H1 (cell line): ENCODE measurements at regions not wholly inside any gene's neighbourhood (a gene's known extent, or its start where the extent isn't known, plus 50 kb on each side); places are given as distances from the start of the nearest gene placed in this dataset.

Experiments used
- CTCF ChIA-PET: fragments of 300-600 bp; sonication (Branson Sonifier 250); formaldehyde crosslinking; loops from one replicate; lab custom pipeline; 2021; ENCODE audit not compliant: partially characterized antibody; lab: Charles Lee
- POLR2A ChIA-PET: fragments of 300-600 bp; sonication (Branson Sonifier 250); formaldehyde crosslinking; loops from one replicate; lab custom pipeline; 2021; ENCODE audit warnings: inconsistent platforms; ENCODE audit not compliant: partially characterized antibody; lab: Charles Lee
- DNase-seq, 2 experiments: peaks; one replicate each; pipeline versions ENCODE4 v3.0.0 to v3.0.0-alpha.2; 2010 to 2022; ENCODE audit warnings: low spot score in 2 of 2, low read depth in 1 of 2, mixed read lengths in 1 of 2
- FAIRE-seq: peaks from 2 replicates; lab custom pipeline; 2011; peaks lifted over from hg19 to GRCh38; lab: Jason Lieb, UNC
- H2AFZ ChIP-seq: 2 replicates; pipeline ENCODE4 v1.8.1; 2012; ENCODE audit warnings: low read length, inconsistent platforms
- H2AK5ac ChIP-seq: 2 replicates; pipeline ENCODE4 v1.6.1; 2013; ENCODE audit warnings: low read depth, low read length
- H2BK120ac ChIP-seq: replicated peaks from 2 replicates; pipeline ENCODE3; 2013; ENCODE audit warnings: low read depth, low read length, inconsistent platforms
- H2BK12ac ChIP-seq: 2 replicates; pipeline ENCODE4 v1.6.1; 2013; ENCODE audit warnings: low read depth, low read length
- H2BK15ac ChIP-seq: 2 replicates; pipeline ENCODE4 v1.6.1; 2013; ENCODE audit warnings: low read length
- H2BK20ac ChIP-seq: 2 replicates; pipeline ENCODE4 v1.6.1; 2013; ENCODE audit warnings: low read length
- H2BK5ac ChIP-seq: 2 replicates; pipeline ENCODE4 v1.6.1; 2013; ENCODE audit warnings: low read depth, low read length
- H3K14ac ChIP-seq: 2 replicates; pipeline ENCODE4 v1.6.1; 2013; ENCODE audit warnings: inconsistent platforms; ENCODE audit not compliant: insufficient read length
- H3K18ac ChIP-seq: 2 replicates; pipeline ENCODE4 v1.6.1; 2013; ENCODE audit warnings: low read length; ENCODE audit errors: extremely low read depth
- H3K23ac ChIP-seq: 2 replicates; pipeline ENCODE4 v1.6.1; 2013; ENCODE audit warnings: inconsistent platforms; ENCODE audit not compliant: insufficient read length
- H3K23me2 ChIP-seq: 2 replicates; pipeline ENCODE4 v1.6.1; 2013; ENCODE audit warnings: low read depth, low read length
- H3K27ac ChIP-seq: 2 replicates; pipeline ENCODE4 v1.6.1; 2011; ENCODE audit warnings: low read depth, low read length, inconsistent platforms
- H3K27me3 ChIP-seq, 4 experiments: replicated peaks in 1 of 4; 1 replicate in 1 of 4; 2 replicates in 3 of 4; pipeline versions ENCODE4 v1.6.1 to v1.8.1; 2011 to 2013; ENCODE audit warnings: low read length in 3 of 4, mild to moderate bottlenecking in 3 of 4, inconsistent platforms in 2 of 4, mixed read lengths in 2 of 4, moderate library complexity in 1 of 4; ENCODE audit not compliant: control insufficient read depth in 3 of 4, insufficient read depth in 3 of 4; ENCODE audit errors: extremely low read depth in 1 of 4
- H3K36me3 ChIP-seq, 4 experiments: 2 replicates each; pipeline versions ENCODE4 v1.6.1 to v1.8.1; 2011 to 2013; ENCODE audit warnings: mild to moderate bottlenecking in 4 of 4, low read length in 3 of 4, moderate library complexity in 2 of 4, control low read depth in 1 of 4, inconsistent platforms in 1 of 4; ENCODE audit not compliant: insufficient read depth in 4 of 4, control insufficient read depth in 2 of 4
- H3K4ac ChIP-seq: replicated peaks from 2 replicates; pipeline ENCODE3; 2013; ENCODE audit warnings: low read length, low read depth, mixed read lengths, inconsistent platforms; ENCODE audit not compliant: insufficient read length
- H3K4me1 ChIP-seq, 4 experiments: replicated peaks in 1 of 4; 1 replicate in 1 of 4; 2 replicates in 3 of 4; pipeline versions ENCODE4 v1.6.1 to v1.8.1; 2011 to 2013; ENCODE audit warnings: low read length in 3 of 4, inconsistent platforms in 2 of 4, mixed read lengths in 1 of 4; ENCODE audit not compliant: insufficient read depth in 4 of 4, control insufficient read depth in 3 of 4
- H3K4me2 ChIP-seq, 2 experiments: 2 replicates each; pipeline versions ENCODE4 v1.6.1 to v1.8.1; 2011 to 2013; ENCODE audit warnings: low read depth in 2 of 2, low read length in 2 of 2, control low read depth in 1 of 2, inconsistent platforms in 1 of 2, mild to moderate bottlenecking in 1 of 2; ENCODE audit not compliant: insufficient read depth in 1 of 2
- H3K4me3 ChIP-seq, 4 experiments: fragments of 200-600, 300-600 bp in 1 of 4; sonication (generic), shearing (Covaris generic), sonication (Bioruptor Twin) in 1 of 4; 2 replicates each; pipeline versions ENCODE4 v1.5.1 to v1.8.1; 2011 to 2016; ENCODE audit warnings: low read length in 4 of 4, low read depth in 3 of 4, control low read depth in 2 of 4, inconsistent platforms in 2 of 4, mild to moderate bottlenecking in 2 of 4, mixed read lengths in 1 of 4, moderate library complexity in 1 of 4; ENCODE audit not compliant: insufficient read depth in 2 of 4; ENCODE audit errors: extremely low read depth in 1 of 4
- H3K56ac ChIP-seq: replicated peaks from 2 replicates; pipeline ENCODE3; 2013; ENCODE audit warnings: low read depth, mild to moderate bottlenecking, mixed read lengths, low read length, inconsistent platforms; ENCODE audit not compliant: insufficient read length
- H3K79me1 ChIP-seq: 2 replicates; pipeline ENCODE4 v1.6.1; 2013; ENCODE audit warnings: low read depth, low read length, control low read depth
- H3K79me2 ChIP-seq, 2 experiments: 2 replicates each; pipeline versions ENCODE4 v1.6.1 to v1.8.1; 2012 to 2013; ENCODE audit warnings: low read length in 2 of 2, mild to moderate bottlenecking in 2 of 2, inconsistent platforms in 1 of 2; ENCODE audit not compliant: insufficient read depth in 2 of 2, control insufficient read depth in 1 of 2
- H3K9ac ChIP-seq, 4 experiments: replicated peaks in 1 of 4; 1 replicate in 1 of 4; 2 replicates in 3 of 4; pipeline versions ENCODE4 v1.6.1 to v1.8.1; 2011 to 2013; ENCODE audit warnings: low read depth in 3 of 4, low read length in 3 of 4, control low read depth in 2 of 4, mild to moderate bottlenecking in 2 of 4, moderate library complexity in 2 of 4, inconsistent platforms in 1 of 4; ENCODE audit errors: extremely low read depth in 1 of 4
- H3K9me3 ChIP-seq, 2 experiments: 2 replicates each; pipeline versions ENCODE4 v1.6.1 to v1.8.1; 2012 to 2013; ENCODE audit warnings: mild to moderate bottlenecking in 2 of 2, moderate library complexity in 2 of 2, control low read depth in 1 of 2, inconsistent platforms in 1 of 2, low read depth in 1 of 2, low read length in 1 of 2, mixed read lengths in 1 of 2; ENCODE audit not compliant: insufficient read depth in 2 of 2
- H4K20me1 ChIP-seq, 2 experiments: replicated peaks in 1 of 2; 2 replicates each; pipeline versions ENCODE3 to v1.8.1; 2011 to 2013; ENCODE audit warnings: inconsistent platforms in 2 of 2, low read length in 2 of 2, mild to moderate bottlenecking in 1 of 2; ENCODE audit not compliant: insufficient read depth in 2 of 2, control insufficient read depth in 1 of 2
- H4K5ac ChIP-seq: 2 replicates; pipeline ENCODE4 v1.6.1; 2013; ENCODE audit warnings: low read length, low read depth, mixed read lengths, inconsistent platforms; ENCODE audit not compliant: insufficient read length
- H4K8ac ChIP-seq: 2 replicates; pipeline ENCODE4 v1.8.0; 2013; ENCODE audit warnings: mild to moderate bottlenecking, moderate library complexity, low read length, inconsistent platforms; ENCODE audit not compliant: insufficient read depth; ENCODE audit errors: extremely low read depth
- H4K91ac ChIP-seq: replicated peaks from 2 replicates; pipeline ENCODE3; 2013; ENCODE audit warnings: low read length, mixed read lengths, inconsistent platforms; ENCODE audit not compliant: insufficient read length
- NRF1 ChIP-seq: IDR thresholded peaks from 2 replicates; pipeline ENCODE4 v1.6.1; 2011; ENCODE audit warnings: mild to moderate bottlenecking, low read depth, low read length, improper control_type of control experiment
- WGBS, 2 experiments: shearing (Covaris generic) in 1 of 2; methylation state at CpG; one replicate each; pipeline versions ENCODE4 v1.1.6 to v1.1.7; 2013 to 2015; ENCODE audit warnings: low lambda C conversion rate in 2 of 2, mixed read lengths in 2 of 2, inconsistent platforms in 1 of 2, low coverage in 1 of 2, missing lambda C conversion rate in 1 of 2; ENCODE audit not compliant: insufficient replicate concordance in 2 of 2, insufficient coverage in 1 of 2, insufficient read length in 1 of 2; ENCODE audit errors: extremely low coverage in 1 of 2, missing lambda C conversion rate in 1 of 2; 5-methylcytosine and 5-hydroxymethylcytosine counted together

DNA sequence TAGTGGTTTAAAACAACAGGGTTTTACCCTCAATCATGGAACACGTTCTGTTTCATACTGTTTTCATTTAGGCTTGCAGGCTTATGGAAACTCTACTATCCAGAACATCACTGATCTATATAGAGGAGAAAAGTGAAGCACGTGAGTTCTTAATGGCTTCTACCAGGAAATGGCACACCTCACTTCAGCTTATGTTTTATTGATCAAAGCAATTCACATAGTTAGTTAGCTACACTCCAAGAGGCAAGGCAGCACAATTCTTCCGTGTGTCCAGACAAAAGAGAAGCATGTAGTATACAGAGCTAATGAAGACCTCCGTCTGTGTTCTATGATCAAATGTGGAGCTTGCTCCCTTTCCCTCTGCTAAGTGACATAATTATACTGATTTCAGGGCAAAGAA lies 353.3 kb upstream of the CD180 start:
- no peak overlapping the region for H3K9ac ChIP-seq
- H4K5ac ChIP-seq: no peak overlapping the region
- H2BK20ac ChIP-seq: no peak overlapping the region
- no peak overlapping the region; the same call in 1 of the 2 replicates for H2AFZ ChIP-seq
- H4K20me1 ChIP-seq: no peaks in the 10 kb centered on the region
- no peak for DNase-seq
- H3K18ac ChIP-seq: no peak overlapping the region
- no peak overlapping the region for H3K4ac ChIP-seq
- no peak overlapping the region for H2BK120ac ChIP-seq
- no peaks in the 10 kb centered on the region for H3K9me3 ChIP-seq
- H2BK12ac ChIP-seq: no peak overlapping the region
- FAIRE-seq: no peak
- H2AK5ac ChIP-seq: no peak overlapping the region
- no peak overlapping the region for H2BK5ac ChIP-seq
- H2BK15ac ChIP-seq: no peak overlapping the region
- H3K27ac ChIP-seq: no peak overlapping the region
- CTCF ChIA-PET: no interaction called here
- H3K4me2 ChIP-seq: no peak overlapping the region
- H3K4me1 ChIP-seq: no peaks in the 10 kb centered on the region
- no peak overlapping the region for H4K91ac ChIP-seq
- H3K4me3 ChIP-seq: no peak overlapping the region
- H3K14ac ChIP-seq: no peak overlapping the region
- no peak overlapping the region for H3K56ac ChIP-seq
- POLR2A ChIA-PET: no interaction called here
- no peaks in the 10 kb centered on the region for H3K23me2 ChIP-seq
- no peaks in the 10 kb centered on the region for H3K79me1 ChIP-seq
- H3K36me3 ChIP-seq: no peaks in the 10 kb centered on the region; a peak in 1 of 8 replicates
- H3K23ac ChIP-seq: no peak overlapping the region
- TF ChIP-seq NRF1: no peak
- WGBS, 2 experiments: 90% methylated on average over 4 of the region's 4 CpGs; no CpG with 5 or more reads in 1 of the 2 experiments
- no peaks in the 10 kb centered on the region for H3K79me2 ChIP-seq
- no peaks in the 10 kb centered on the region for H3K27me3 ChIP-seq
- H4K8ac ChIP-seq: no peak overlapping the region
